ENCODE measurements at regions not wholly inside any gene's neighbourhood (a gene's known extent, or its start where the extent isn't known, plus 50 kb on each side); places are given as distances from the start of the nearest gene placed in this dataset.

GRCh38 chr4:13047591-13047990 is 436.5 kb downstream of the RAB28 start:
- Histone ChIP-seq H3K27me3 (no peaks in the 10 kb centered on the region), H3K9me3 (peaks cover 0 to 3% (median 0%) of the 10 kb centered on the region in 4 donors), H3K27ac (no peak overlapping the region), H3K36me3 (no peaks in the 10 kb centered on the region), H3K4me1 (no peaks in the 10 kb centered on the region), H3K4me3 (no peak overlapping the region)
- 75 to 85% methylated on average over 4 of the region's 4 CpGs for WGBS, 2 donors
- no peak for DNase-seq (ENCODE audit: low spot score in 2 of 2)
- TF ChIP-seq EP300 (IDR thresholded peaks at IDR 0.05) (no peak), CTCF (IDR thresholded peaks at IDR 0.05) (no peak), POLR2A (IDR thresholded peaks at IDR 0.05) (no peak)

- Histone ChIP-seq H3K36me3 (no peaks in the 10 kb centered on the region), H3K27ac (no peak overlapping the region), H3K9me3 (no peaks in the 10 kb centered on the region), H3K27me3 (no peaks in the 10 kb centered on the region), H3K4me1 (no peaks in the 10 kb centered on the region), H3K4me3 (no peak overlapping the region)
- DNase-seq (ENCODE audit: low spot score in 2 of 2): no peak
- no peak for TF ChIP-seq CTCF (IDR thresholded peaks at IDR 0.05)
- WGBS, 2 donors: 82 to 83% methylated on average over 3 of the region's 3 CpGs
These were observed 447.3 kb downstream of the RAB28 start for GRCh38 chr4:13036841-13037240.

GRCh38 chr4:13032936-13033335 is 451.2 kb downstream of the RAB28 start:
- no peaks in the 10 kb centered on the region for H3K4me1 ChIP-seq
- no peaks in the 10 kb centered on the region for H3K9me3 ChIP-seq
- WGBS, 2 donors: 51 to 58% methylated on average over 1 of the region's 1 CpG
- H3K27ac ChIP-seq: no peak overlapping the region
- DNase-seq (ENCODE audit: low spot score in 2 of 2): no peak
- no peaks in the 10 kb centered on the region for H3K27me3 ChIP-seq
- TF ChIP-seq EP300 (IDR thresholded peaks at IDR 0.05) (no peak), POLR2A (IDR thresholded peaks at IDR 0.05) (no peak), CTCF (IDR thresholded peaks at IDR 0.05) (no peak)
- no peak overlapping the region for H3K4me3 ChIP-seq
- no peaks in the 10 kb centered on the region for H3K36me3 ChIP-seq

GRCh38 chr4:13024147-13025105 is 459.7 kb downstream of the RAB28 start:
- Histone ChIP-seq H3K27me3 (no peaks in the 10 kb centered on the region), H3K9me3 (no peaks in the 10 kb centered on the region), H3K4me3 (no peak overlapping the region), H3K27ac (no peak overlapping the region), H3K4me1 (no peaks in the 10 kb centered on the region), H3K36me3 (no peaks in the 10 kb centered on the region)
- WGBS, 2 donors: 82 to 86% methylated on average over 7 of the region's 7 CpGs
- no peak for DNase-seq (ENCODE audit: low spot score in 2 of 2)
- TF ChIP-seq CTCF (IDR thresholded peaks at IDR 0.05) (no peak), POLR2A (IDR thresholded peaks at IDR 0.05) (no peak)

DNA sequence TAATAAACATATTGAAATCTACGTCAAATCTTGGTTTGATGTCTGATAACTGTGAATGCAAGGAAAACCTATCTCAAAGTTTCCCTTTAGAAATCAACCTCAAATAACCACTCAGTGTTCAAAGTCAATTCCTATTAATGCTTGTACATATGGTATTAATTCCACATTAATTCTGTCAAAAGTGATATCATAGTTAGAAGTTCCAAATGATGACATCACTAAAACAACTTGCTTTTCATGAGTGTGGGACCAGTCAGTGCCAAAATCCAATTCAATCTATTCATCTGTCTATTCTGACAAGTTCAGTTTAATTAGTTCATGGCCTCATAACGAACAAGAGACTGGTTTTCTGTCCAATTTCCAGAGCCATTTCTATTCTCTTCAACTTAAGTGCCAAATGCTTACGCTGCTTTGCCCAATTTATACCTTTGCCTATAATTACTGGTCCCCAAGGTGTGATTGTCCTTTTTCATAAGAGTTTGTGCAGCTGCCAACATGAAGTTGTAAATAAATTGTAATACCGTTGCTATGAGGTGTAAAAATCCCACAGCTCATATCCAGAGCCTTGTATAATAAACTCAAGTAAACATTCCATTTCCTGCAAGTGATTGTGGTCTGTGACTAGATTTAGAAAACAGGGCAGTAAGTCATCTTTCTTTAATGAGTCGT is 476.2 kb downstream of the RAB28 start:
- no peaks in the 10 kb centered on the region for H3K36me3 ChIP-seq
- no peak overlapping the region for H3K27ac ChIP-seq
- no peaks in the 10 kb centered on the region for H3K9me3 ChIP-seq
- no peaks in the 10 kb centered on the region for H3K27me3 ChIP-seq
- no peak overlapping the region for H3K4me3 ChIP-seq
- no peaks in the 10 kb centered on the region for H3K4me1 ChIP-seq
- WGBS, 2 donors: 39 to 41% methylated on average over 5 of the region's 5 CpGs
- DNase-seq (ENCODE audit: low spot score in 2 of 2): no peak
- TF ChIP-seq EP300 (IDR thresholded peaks at IDR 0.05) (no peak), POLR2A (IDR thresholded peaks at IDR 0.05) (no peak), CTCF (IDR thresholded peaks at IDR 0.05) (no peak)

Measured in tibial nerve (tissue), 4 donors.